K562 (cell line): ENCODE measurements at regions not wholly inside any gene's neighbourhood (a gene's known extent, or its start where the extent isn't known, plus 50 kb on each side); places are given as distances from the start of the nearest gene placed in this dataset.
A peak's percentile ranks its signal among the peaks of the same experiment; 100 is the strongest.

Experiments used
- ARID1B ChIP-seq: fragments of 450-650 bp; IDR thresholded peaks from 2 replicates; pipeline ENCODE4 v1.6.1; 2016; ENCODE audit warnings: antibody characterized with exemption, mild to moderate bottlenecking, inconsistent platforms
- LEF1 ChIP-seq: fragments of 450-650 bp; IDR thresholded peaks from 2 replicates; pipeline ENCODE4 v1.6.1; 2016; ENCODE audit warnings: mild to moderate bottlenecking
- MAFK ChIP-seq: IDR thresholded peaks from 2 replicates; pipeline ENCODE4 v1.6.1; 2011; ENCODE audit warnings: low read length, improper control_type of control experiment
- MYC ChIP-seq, 2 experiments: fragments of 250-450 bp in 1 of 2; sonication (Bioruptor Pico) in 1 of 2; IDR thresholded peaks; 2 replicates each; pipeline versions ENCODE4 v1.5.1 to v1.6.1; 2012 to 2021; ENCODE audit warnings: low read depth in 2 of 2, borderline replicate concordance in 1 of 2, improper control_type of control experiment in 1 of 2, low read length in 1 of 2, mild to moderate bottlenecking in 1 of 2, moderate library complexity in 1 of 2
- RAD51 ChIP-seq: fragments of 450-650 bp; IDR thresholded peaks from 2 replicates; pipeline ENCODE4 v1.7.1; 2016; ENCODE audit warnings: low read depth, mild to moderate bottlenecking, borderline replicate concordance
- SPI1 ChIP-seq: IDR thresholded peaks from 2 replicates; pipeline ENCODE4 v1.6.1; 2011; ENCODE audit warnings: low read depth, low read length, control low read depth, borderline replicate concordance
- ZNF395 ChIP-seq: fragments of 200-800 bp; sonication (Bioruptor generic); IDR thresholded peaks from 2 replicates; pipeline ENCODE4 v1.6.1; 2017; ENCODE audit warnings: missing genetic modification characterization, missing compliant biosample characterization
- ZNF445 ChIP-seq: fragments of 250-450 bp; sonication (Bioruptor Pico); IDR thresholded peaks from 2 replicates; pipeline ENCODE4 v1.4.0; 2020; ENCODE audit warnings: low read depth, mild to moderate bottlenecking, moderate library complexity
- TF ChIP-seq, protein P1 (sequence below): fragments of 200-800 bp; sonication (Bioruptor generic); IDR thresholded peaks from 2 replicates; pipeline ENCODE4 v1.6.1; 2016; ENCODE audit warnings: missing genetic modification characterization, missing compliant biosample characterization
- TF ChIP-seq, protein P2 (sequence below): sonication (generic); formaldehyde crosslinking; IDR thresholded peaks from 2 replicates; pipeline ENCODE4 v1.9.0; 2022; ENCODE audit warnings: mild to moderate bottlenecking, missing genetic modification reagents

DNA sequence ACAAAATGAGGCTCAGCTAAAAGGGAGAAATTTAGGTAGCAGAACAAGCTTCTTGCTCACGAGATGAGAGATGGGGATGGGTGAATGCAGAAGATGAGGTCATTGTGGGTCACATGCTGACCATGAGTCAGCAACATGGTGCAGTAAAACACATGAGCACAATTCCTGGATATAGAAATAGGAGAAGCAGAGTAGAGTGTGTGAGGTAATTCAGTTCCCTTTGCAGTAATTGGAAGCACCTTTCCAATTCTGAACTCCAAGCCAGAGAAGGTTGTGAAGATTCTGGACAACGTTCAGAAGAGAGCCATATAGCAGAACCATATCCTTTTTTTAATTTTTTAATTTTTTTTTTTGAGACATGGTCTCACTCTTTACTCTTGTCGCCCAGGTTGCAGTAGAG is 62.0 kb upstream of the LMNTD1 start (continued):
- TF ChIP-seq SPI1 (no peak), RAD51 (peak; percentile 62; the same call in 1 of the 2 replicates), MYC (IDR thresholded peaks at IDR 0.05; ENCODE audit: low read depth, low read length) (0 out of 2 replicates have a peak, but pooled peaks have one; percentile 33), MYC (CRISPR knock-in tag; IDR thresholded peaks at IDR 0.05; ENCODE audit: borderline replicate concordance, low read depth) (no peak), ZNF395 (peak; percentile 59), LEF1 (peak; percentile 26; the same call in 1 of the 2 replicates), ARID1B (peak; percentile 41; the same call in 1 of the 2 replicates), MAFK (peak; percentile 86), ZNF445 (CRISPR knock-in tag) (no peak)
- TF ChIP-seq, protein P1, sequence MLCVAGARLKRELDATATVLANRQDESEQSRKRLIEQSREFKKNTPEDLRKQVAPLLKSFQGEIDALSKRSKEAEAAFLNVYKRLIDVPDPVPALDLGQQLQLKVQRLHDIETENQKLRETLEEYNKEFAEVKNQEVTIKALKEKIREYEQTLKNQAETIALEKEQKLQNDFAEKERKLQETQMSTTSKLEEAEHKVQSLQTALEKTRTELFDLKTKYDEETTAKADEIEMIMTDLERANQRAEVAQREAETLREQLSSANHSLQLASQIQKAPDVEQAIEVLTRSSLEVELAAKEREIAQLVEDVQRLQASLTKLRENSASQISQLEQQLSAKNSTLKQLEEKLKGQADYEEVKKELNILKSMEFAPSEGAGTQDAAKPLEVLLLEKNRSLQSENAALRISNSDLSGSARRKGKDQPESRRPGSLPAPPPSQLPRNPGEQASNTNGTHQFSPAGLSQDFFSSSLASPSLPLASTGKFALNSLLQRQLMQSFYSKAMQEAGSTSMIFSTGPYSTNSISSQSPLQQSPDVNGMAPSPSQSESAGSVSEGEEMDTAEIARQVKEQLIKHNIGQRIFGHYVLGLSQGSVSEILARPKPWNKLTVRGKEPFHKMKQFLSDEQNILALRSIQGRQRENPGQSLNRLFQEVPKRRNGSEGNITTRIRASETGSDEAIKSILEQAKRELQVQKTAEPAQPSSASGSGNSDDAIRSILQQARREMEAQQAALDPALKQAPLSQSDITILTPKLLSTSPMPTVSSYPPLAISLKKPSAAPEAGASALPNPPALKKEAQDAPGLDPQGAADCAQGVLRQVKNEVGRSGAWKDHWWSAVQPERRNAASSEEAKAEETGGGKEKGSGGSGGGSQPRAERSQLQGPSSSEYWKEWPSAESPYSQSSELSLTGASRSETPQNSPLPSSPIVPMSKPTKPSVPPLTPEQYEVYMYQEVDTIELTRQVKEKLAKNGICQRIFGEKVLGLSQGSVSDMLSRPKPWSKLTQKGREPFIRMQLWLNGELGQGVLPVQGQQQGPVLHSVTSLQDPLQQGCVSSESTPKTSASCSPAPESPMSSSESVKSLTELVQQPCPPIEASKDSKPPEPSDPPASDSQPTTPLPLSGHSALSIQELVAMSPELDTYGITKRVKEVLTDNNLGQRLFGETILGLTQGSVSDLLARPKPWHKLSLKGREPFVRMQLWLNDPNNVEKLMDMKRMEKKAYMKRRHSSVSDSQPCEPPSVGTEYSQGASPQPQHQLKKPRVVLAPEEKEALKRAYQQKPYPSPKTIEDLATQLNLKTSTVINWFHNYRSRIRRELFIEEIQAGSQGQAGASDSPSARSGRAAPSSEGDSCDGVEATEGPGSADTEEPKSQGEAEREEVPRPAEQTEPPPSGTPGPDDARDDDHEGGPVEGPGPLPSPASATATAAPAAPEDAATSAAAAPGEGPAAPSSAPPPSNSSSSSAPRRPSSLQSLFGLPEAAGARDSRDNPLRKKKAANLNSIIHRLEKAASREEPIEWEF (CRISPR knock-in tag), result peak; percentile 63
- TF ChIP-seq, protein P2, sequence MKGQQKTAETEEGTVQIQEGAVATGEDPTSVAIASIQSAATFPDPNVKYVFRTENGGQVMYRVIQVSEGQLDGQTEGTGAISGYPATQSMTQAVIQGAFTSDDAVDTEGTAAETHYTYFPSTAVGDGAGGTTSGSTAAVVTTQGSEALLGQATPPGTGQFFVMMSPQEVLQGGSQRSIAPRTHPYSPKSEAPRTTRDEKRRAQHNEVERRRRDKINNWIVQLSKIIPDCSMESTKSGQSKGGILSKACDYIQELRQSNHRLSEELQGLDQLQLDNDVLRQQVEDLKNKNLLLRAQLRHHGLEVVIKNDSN (CRISPR knock-in tag), result 0 out of 2 replicates have a peak, but pooled peaks have one; percentile 13
